Endothelial cell of umbilical vein (primary cell): ENCODE measurements at regions not wholly inside any gene's neighbourhood (a gene's known extent, or its start where the extent isn't known, plus 50 kb on each side); places are given as distances from the start of the nearest gene placed in this dataset.

Source experiments
- BruUV-seq: library from RNA; stranded (reverse); fragments of 400-500 nt; replicated peaks from 2 replicates; lab custom pipeline; 2021; lab: Mats Ljungman, UMichigan
- CTCF ChIA-PET: fragments of 300-600, 350-600 bp; sonication (Branson Sonifier 250); formaldehyde crosslinking; loops from one replicate; lab custom pipeline; 2021; ENCODE audit warnings: antibody characterized with exemption, inconsistent platforms; lab: Charles Lee
- POLR2A ChIA-PET: fragments of 300-600, 350-600 bp; sonication (Branson Sonifier 250); formaldehyde crosslinking; loops from one replicate; lab custom pipeline; 2021; ENCODE audit warnings: antibody characterized with exemption, inconsistent platforms; lab: Charles Lee
- DNase-seq: peaks from one replicate; pipeline ENCODE4 v3.0.0-alpha.2; 2011; ENCODE audit warnings: low read depth, low spot score
- FAIRE-seq: peaks from 2 replicates; lab custom pipeline; 2011; peaks lifted over from hg19 to GRCh38; lab: Jason Lieb, UNC
- H2AFZ ChIP-seq: 2 replicates; pipeline ENCODE4 v1.6.0; 2012; ENCODE audit warnings: low read depth, low read length, control low read depth, inconsistent platforms
- H3K27ac ChIP-seq: 2 replicates; pipeline ENCODE4 v1.5.1; 2011; ENCODE audit warnings: low read depth, mild to moderate bottlenecking, control low read depth, low read length, moderate library complexity; ENCODE audit not compliant: insufficient read depth
- H3K27me3 ChIP-seq, 2 experiments: 2 replicates each; pipeline versions ENCODE4 v1.6.0 to v1.6.1; 2011; ENCODE audit warnings: low read length in 2 of 2, mixed read lengths in 1 of 2; ENCODE audit not compliant: control insufficient read depth in 2 of 2, insufficient read depth in 2 of 2
- H3K36me3 ChIP-seq, 2 experiments: 2 replicates in 1 of 2; 3 replicates in 1 of 2; pipeline ENCODE4 v1.5.1; 2011; ENCODE audit warnings: low read length in 2 of 2, mild to moderate bottlenecking in 1 of 2, moderate library complexity in 1 of 2; ENCODE audit not compliant: control insufficient read depth in 2 of 2, insufficient read depth in 2 of 2; ENCODE audit errors: extremely low read depth in 1 of 2
- H3K4me1 ChIP-seq: 3 replicates; pipeline ENCODE4 v1.5.1; 2011; ENCODE audit warnings: mild to moderate bottlenecking, low read length; ENCODE audit not compliant: control insufficient read depth, insufficient read depth; ENCODE audit errors: extremely low read depth
- H3K4me2 ChIP-seq: 2 replicates; pipeline ENCODE4 v1.6.1; 2011; ENCODE audit warnings: low read length, control low read depth, mixed read lengths; ENCODE audit not compliant: insufficient read depth
- H3K4me3 ChIP-seq, 3 experiments: fragments of 200-600 bp in 1 of 3; sonication (generic), shearing (Covaris generic) in 1 of 3; replicated peaks in 1 of 3; 2 replicates each; pipeline ENCODE4 v1.5.1; 2011 to 2016; ENCODE audit warnings: control low read depth in 3 of 3, low read length in 3 of 3, mild to moderate bottlenecking in 2 of 3, inconsistent platforms in 1 of 3, low read depth in 1 of 3, moderate library complexity in 1 of 3; ENCODE audit not compliant: insufficient read depth in 1 of 3
- H3K79me2 ChIP-seq: 2 replicates; pipeline ENCODE4 v1.6.0; 2012; ENCODE audit warnings: low read length, inconsistent platforms; ENCODE audit not compliant: control insufficient read depth, insufficient read depth
- H3K9ac ChIP-seq: replicated peaks from 2 replicates; pipeline ENCODE3; 2011; ENCODE audit warnings: low read length, control low read depth; ENCODE audit not compliant: insufficient read depth; ENCODE audit errors: extremely low read depth
- H3K9me1 ChIP-seq: replicated peaks from 3 replicates; pipeline ENCODE4 v1.6.0; 2011; ENCODE audit warnings: mild to moderate bottlenecking, low read length; ENCODE audit not compliant: control insufficient read depth, insufficient read depth; ENCODE audit errors: extremely low read depth
- H3K9me3 ChIP-seq: replicated peaks from 2 replicates; pipeline ENCODE4 v1.5.1; 2012; ENCODE audit warnings: low read length, inconsistent platforms; ENCODE audit not compliant: control insufficient read depth, insufficient read depth
- H4K20me1 ChIP-seq: replicated peaks from 2 replicates; pipeline ENCODE3; 2011; ENCODE audit warnings: mild to moderate bottlenecking, low read length; ENCODE audit not compliant: control insufficient read depth, insufficient read depth; ENCODE audit errors: extremely low read depth
- EZH2 ChIP-seq: IDR thresholded peaks from 2 replicates; pipeline ENCODE4 v1.6.1; 2012; ENCODE audit warnings: borderline replicate concordance, low read depth, mild to moderate bottlenecking, moderate library complexity, low read length, inconsistent platforms; ENCODE audit not compliant: severe bottlenecking
- FOS ChIP-seq: IDR thresholded peaks from 2 replicates; pipeline ENCODE4 v1.6.1; 2011; ENCODE audit warnings: mild to moderate bottlenecking, low read length, moderate library complexity, borderline replicate concordance; ENCODE audit not compliant: insufficient read depth
- GATA2 ChIP-seq: IDR thresholded peaks from 2 replicates; pipeline ENCODE4 v1.7.0; 2011; ENCODE audit warnings: low read depth, mild to moderate bottlenecking, moderate library complexity, mixed read lengths, low read length; ENCODE audit not compliant: insufficient read length, insufficient read depth
- JUN ChIP-seq: IDR thresholded peaks from 2 replicates; pipeline ENCODE4 v1.6.1; 2011; ENCODE audit warnings: borderline replicate concordance, low read depth; ENCODE audit not compliant: insufficient read length, insufficient read depth
- MYC ChIP-seq: IDR thresholded peaks from one replicate; pipeline ENCODE4 v1.6.1; 2011; ENCODE audit warnings: mild to moderate bottlenecking, low read depth, low read length
- POLR2A ChIP-seq: IDR thresholded peaks from 2 replicates; pipeline ENCODE4 v1.6.1; 2012; ENCODE audit warnings: low read depth, mild to moderate bottlenecking, control low read depth, low read length
- POLR2AphosphoS5 ChIP-seq: IDR thresholded peaks from 2 replicates; pipeline ENCODE4 v1.6.1; 2012; ENCODE audit warnings: low read depth, mild to moderate bottlenecking, control low read depth, low read length, moderate library complexity; ENCODE audit not compliant: insufficient read depth
- dilution Hi-C: fragments of 300-500 bp; cut with MboI; formaldehyde crosslinking; loops from one replicate; pipeline ENCODE4 v1.15.0; 2019; ENCODE audit warnings: low sequenced_read_pairs; ENCODE audit not compliant: extremely low pct_ligation_motif_present
- intact Hi-C: fragments of 100-400 bp; cut with micrococcal nuclease; formaldehyde crosslinking; loops from one replicate; pipeline ENCODE4 v1.10.0; 2022
- TF ChIP-seq, protein P1 (sequence below): IDR thresholded peaks from 2 replicates; pipeline ENCODE4 v1.6.1; 2011; ENCODE audit not compliant: insufficient read depth, insufficient read length
- TF ChIP-seq, protein P2 (sequence below), 2 donors: IDR thresholded peaks; 1 replicate in 1 of 2; 2 replicates in 1 of 2; pipeline ENCODE4 v1.5.1; 2011; ENCODE audit warnings: low read length in 2 of 2, mild to moderate bottlenecking in 2 of 2, moderate library complexity in 2 of 2, control low read depth in 1 of 2, inconsistent platforms in 1 of 2, low read depth in 1 of 2; ENCODE audit not compliant: insufficient read depth in 1 of 2; ENCODE audit errors: extremely low read depth in 1 of 2

GRCh38 chr4:100248476-100248875 lies 58.2 kb upstream of the DDIT4L start:
- no peaks in the 10 kb centered on the region for H3K9me3 ChIP-seq
- no peaks in the 10 kb centered on the region for H3K4me1 ChIP-seq
- H2AFZ ChIP-seq: no peak overlapping the region
- no peaks in the 10 kb centered on the region for H4K20me1 ChIP-seq
- H3K4me3 ChIP-seq: no peak overlapping the region
- DNase-seq (no peak), FAIRE-seq (no peak)
- no peaks in the 10 kb centered on the region for H3K36me3 ChIP-seq
- H3K4me2 ChIP-seq: no peak overlapping the region
- no peaks in the 10 kb centered on the region for H3K9me1 ChIP-seq
- no TSS peak for BruUV-seq
- CTCF ChIA-PET: interaction anchor here (0.9 to 1.4 kb wide), 2 partner anchors 9 to 155 kb away, joined by 3 to 7 read pairs; no protein-coding TSS in a partner anchor
- H3K27ac ChIP-seq: no peak overlapping the region
- POLR2A ChIA-PET: no interaction called here
- H3K9ac ChIP-seq: no peak overlapping the region
- intact Hi-C loops (no loop called here), dilution Hi-C loops (no loop called here)
- no peaks in the 10 kb centered on the region for H3K27me3 ChIP-seq
- TF ChIP-seq JUN (no peak), POLR2A (no peak), MYC (no peak), GATA2 (no peak), POLR2AphosphoS5 (no peak), EZH2 (no peak), FOS (no peak)
- TF ChIP-seq, protein P1, sequence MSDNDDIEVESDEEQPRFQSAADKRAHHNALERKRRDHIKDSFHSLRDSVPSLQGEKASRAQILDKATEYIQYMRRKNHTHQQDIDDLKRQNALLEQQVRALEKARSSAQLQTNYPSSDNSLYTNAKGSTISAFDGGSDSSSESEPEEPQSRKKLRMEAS: no peak
- TF ChIP-seq, protein P2, sequence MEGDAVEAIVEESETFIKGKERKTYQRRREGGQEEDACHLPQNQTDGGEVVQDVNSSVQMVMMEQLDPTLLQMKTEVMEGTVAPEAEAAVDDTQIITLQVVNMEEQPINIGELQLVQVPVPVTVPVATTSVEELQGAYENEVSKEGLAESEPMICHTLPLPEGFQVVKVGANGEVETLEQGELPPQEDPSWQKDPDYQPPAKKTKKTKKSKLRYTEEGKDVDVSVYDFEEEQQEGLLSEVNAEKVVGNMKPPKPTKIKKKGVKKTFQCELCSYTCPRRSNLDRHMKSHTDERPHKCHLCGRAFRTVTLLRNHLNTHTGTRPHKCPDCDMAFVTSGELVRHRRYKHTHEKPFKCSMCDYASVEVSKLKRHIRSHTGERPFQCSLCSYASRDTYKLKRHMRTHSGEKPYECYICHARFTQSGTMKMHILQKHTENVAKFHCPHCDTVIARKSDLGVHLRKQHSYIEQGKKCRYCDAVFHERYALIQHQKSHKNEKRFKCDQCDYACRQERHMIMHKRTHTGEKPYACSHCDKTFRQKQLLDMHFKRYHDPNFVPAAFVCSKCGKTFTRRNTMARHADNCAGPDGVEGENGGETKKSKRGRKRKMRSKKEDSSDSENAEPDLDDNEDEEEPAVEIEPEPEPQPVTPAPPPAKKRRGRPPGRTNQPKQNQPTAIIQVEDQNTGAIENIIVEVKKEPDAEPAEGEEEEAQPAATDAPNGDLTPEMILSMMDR (IDR thresholded peaks at IDR 0.05; ENCODE audit: extremely low read depth in 1 of 2, insufficient read depth in 1 of 2, low read depth in 1 of 2, low read length in 2 of 2): no peak
- no peaks in the 10 kb centered on the region for H3K79me2 ChIP-seq
